Mesenchymal stem cell (in vitro differentiated cells and primary cell): ENCODE measurements at regions not wholly inside any gene's neighbourhood (a gene's known extent, or its start where the extent isn't known, plus 50 kb on each side); places are given as distances from the start of the nearest gene placed in this dataset.

Experiments
- DNase-seq: peaks from one replicate; pipeline ENCODE4 v3.0.0-alpha.2; 2013
- H2AFZ ChIP-seq: one replicate; pipeline ENCODE4 v1.6.1; 2013; ENCODE audit warnings: low read depth, mild to moderate bottlenecking, control low read depth, inconsistent platforms, low read length, moderate library complexity
- H2AK5ac ChIP-seq: 2 replicates; pipeline ENCODE4 v1.6.1; 2013; ENCODE audit warnings: low read length, moderate library complexity, mild to moderate bottlenecking, inconsistent platforms; ENCODE audit not compliant: severe bottlenecking
- H2BK120ac ChIP-seq: one replicate; pipeline ENCODE4 v1.6.1; 2013; ENCODE audit warnings: low read depth, mild to moderate bottlenecking, inconsistent platforms, low read length, moderate library complexity
- H2BK12ac ChIP-seq, 2 experiments: one replicate each; pipeline ENCODE4 v1.6.1; 2013; ENCODE audit warnings: inconsistent platforms in 2 of 2, low read length in 2 of 2, mild to moderate bottlenecking in 2 of 2, moderate library complexity in 2 of 2, control low read depth in 1 of 2
- H2BK15ac ChIP-seq: one replicate; pipeline ENCODE4 v1.6.1; 2013; ENCODE audit warnings: mild to moderate bottlenecking, low read depth, inconsistent platforms; ENCODE audit not compliant: poor library complexity, severe bottlenecking
- H2BK5ac ChIP-seq: 2 replicates; pipeline ENCODE4 v1.6.1; 2013; ENCODE audit warnings: low read depth, mild to moderate bottlenecking, low read length, control low read depth, inconsistent platforms; ENCODE audit not compliant: poor library complexity, severe bottlenecking
- H3K14ac ChIP-seq, 2 experiments: one replicate each; pipeline ENCODE4 v1.6.1; 2013; ENCODE audit warnings: inconsistent platforms in 2 of 2, low read length in 2 of 2, control low read depth in 1 of 2, mild to moderate bottlenecking in 1 of 2, moderate library complexity in 1 of 2
- H3K18ac ChIP-seq, 2 experiments: one replicate each; pipeline ENCODE4 v1.6.1; 2013; ENCODE audit warnings: inconsistent platforms in 2 of 2, low read length in 2 of 2, control low read depth in 1 of 2, low read depth in 1 of 2, mild to moderate bottlenecking in 1 of 2
- H3K23ac ChIP-seq, 2 experiments: one replicate each; pipeline ENCODE4 v1.6.1; 2013; ENCODE audit warnings: inconsistent platforms in 2 of 2, low read length in 2 of 2, mild to moderate bottlenecking in 2 of 2, moderate library complexity in 2 of 2, control low read depth in 1 of 2
- H3K27ac ChIP-seq: 2 replicates; pipeline ENCODE4 v1.5.1; 2013; ENCODE audit warnings: mild to moderate bottlenecking, moderate library complexity, low read length, control low read depth, inconsistent platforms; ENCODE audit not compliant: poor library complexity, severe bottlenecking
- H3K27me3 ChIP-seq, 2 experiments: 2 replicates each; pipeline versions ENCODE4 v1.6.1 to v1.7.0; 2013; ENCODE audit warnings: low read length in 2 of 2, mild to moderate bottlenecking in 2 of 2, moderate library complexity in 2 of 2, control low read depth in 1 of 2, inconsistent platforms in 1 of 2; ENCODE audit not compliant: control insufficient read depth in 1 of 2, insufficient read depth in 1 of 2
- H3K36me3 ChIP-seq, 2 experiments: 2 replicates each; pipeline versions ENCODE4 v1.6.1 to v1.7.0; 2013; ENCODE audit warnings: low read length in 2 of 2, control low read depth in 1 of 2, inconsistent platforms in 1 of 2, low read depth in 1 of 2, mild to moderate bottlenecking in 1 of 2; ENCODE audit not compliant: insufficient read depth in 2 of 2, control insufficient read depth in 1 of 2
- H3K4ac ChIP-seq, 2 experiments: one replicate each; pipeline ENCODE4 v1.6.1; 2013; ENCODE audit warnings: inconsistent platforms in 2 of 2, low read length in 2 of 2, mild to moderate bottlenecking in 2 of 2, moderate library complexity in 2 of 2, control low read depth in 1 of 2, low read depth in 1 of 2
- H3K4me1 ChIP-seq: 2 replicates; pipeline ENCODE4 v1.6.1; 2013; ENCODE audit warnings: low read depth, low read length, control low read depth; ENCODE audit not compliant: control insufficient read depth, insufficient read depth
- H3K4me2 ChIP-seq: 2 replicates; pipeline ENCODE4 v1.6.1; 2013; ENCODE audit warnings: low read length, mild to moderate bottlenecking, inconsistent platforms; ENCODE audit not compliant: poor library complexity, severe bottlenecking
- H3K4me3 ChIP-seq, 2 experiments: 2 replicates each; pipeline versions ENCODE4 v1.5.1 to v1.7.0; 2013; ENCODE audit warnings: low read length in 2 of 2, mild to moderate bottlenecking in 2 of 2, control low read depth in 1 of 2, low read depth in 1 of 2; ENCODE audit not compliant: insufficient read depth in 1 of 2
- H3K79me1 ChIP-seq: replicated peaks from 2 replicates; pipeline ENCODE4 v1.6.1; 2013; ENCODE audit warnings: mild to moderate bottlenecking, control low read depth, low read length, inconsistent platforms; ENCODE audit not compliant: poor library complexity, severe bottlenecking
- H3K9ac ChIP-seq: 2 replicates; pipeline ENCODE4 v1.7.0; 2013; ENCODE audit warnings: mild to moderate bottlenecking, low read length, moderate library complexity
- H3K9me3 ChIP-seq: 2 replicates; pipeline ENCODE4 v1.7.0; 2013; ENCODE audit warnings: mild to moderate bottlenecking, low read length; ENCODE audit not compliant: control insufficient read depth
- H4K8ac ChIP-seq: one replicate; pipeline ENCODE4 v1.6.1; 2013; ENCODE audit warnings: inconsistent platforms, mild to moderate bottlenecking, low read length, moderate library complexity
- H4K91ac ChIP-seq: one replicate; pipeline ENCODE4 v1.6.1; 2013; ENCODE audit warnings: mild to moderate bottlenecking, low read length, inconsistent platforms
- WGBS: methylation state at CpG from one replicate; pipeline ENCODE4 v1.1.7; 2013; ENCODE audit warnings: mixed read lengths; 5-methylcytosine and 5-hydroxymethylcytosine counted together

GRCh38 chr1:5458248-5458647 lies 534.0 kb downstream of the NPHP4 start:
- Histone ChIP-seq H2AK5ac (no peak overlapping the region), H3K79me1 (no peaks in the 10 kb centered on the region), H2BK15ac (no peak overlapping the region), H3K9me3 (peaks cover 14% of the 10 kb centered on the region), H3K4me1 (no peaks in the 10 kb centered on the region), H3K4ac (no peak overlapping the region), H4K8ac (no peak overlapping the region), H2BK12ac (no peak overlapping the region), H3K18ac (no peak overlapping the region), H2BK5ac (no peak overlapping the region), H2AFZ (no peak overlapping the region), H3K36me3 (no peaks in the 10 kb centered on the region), H3K9ac (no peak overlapping the region), H3K23ac (no peak overlapping the region), H2BK120ac (no peak overlapping the region), H3K14ac (no peak overlapping the region), H3K4me2 (no peak overlapping the region), H3K4me3 (no peak overlapping the region), H3K27me3 (no peaks in the 10 kb centered on the region), H3K27ac (no peak overlapping the region), H4K91ac (no peak overlapping the region)
- DNase-seq, result no peak
- 80% methylated on average over 5 of the region's 5 CpGs for WGBS

GRCh38 chr1:5456090-5456811 lies 536.0 kb downstream of the NPHP4 start:
- Histone ChIP-seq H3K4me2 (no peak overlapping the region), H3K18ac (no peak overlapping the region), H2BK12ac (no peak overlapping the region), H3K4me3 (no peak overlapping the region), H4K91ac (no peak overlapping the region), H2AK5ac (no peak overlapping the region), H2BK15ac (no peak overlapping the region), H3K4me1 (no peaks in the 10 kb centered on the region), H3K14ac (no peak overlapping the region), H3K27ac (no peak overlapping the region), H2BK120ac (no peak overlapping the region), H3K79me1 (no peaks in the 10 kb centered on the region), H2AFZ (no peak overlapping the region), H3K36me3 (no peaks in the 10 kb centered on the region), H3K9ac (no peak overlapping the region), H3K4ac (no peak overlapping the region), H3K9me3 (peaks cover 2% of the 10 kb centered on the region), H3K23ac (no peak overlapping the region), H2BK5ac (no peak overlapping the region), H3K27me3 (no peaks in the 10 kb centered on the region), H4K8ac (no peak overlapping the region)
- WGBS, result 57% methylated on average over 14 of the region's 16 CpGs
- no peak for DNase-seq

DNA sequence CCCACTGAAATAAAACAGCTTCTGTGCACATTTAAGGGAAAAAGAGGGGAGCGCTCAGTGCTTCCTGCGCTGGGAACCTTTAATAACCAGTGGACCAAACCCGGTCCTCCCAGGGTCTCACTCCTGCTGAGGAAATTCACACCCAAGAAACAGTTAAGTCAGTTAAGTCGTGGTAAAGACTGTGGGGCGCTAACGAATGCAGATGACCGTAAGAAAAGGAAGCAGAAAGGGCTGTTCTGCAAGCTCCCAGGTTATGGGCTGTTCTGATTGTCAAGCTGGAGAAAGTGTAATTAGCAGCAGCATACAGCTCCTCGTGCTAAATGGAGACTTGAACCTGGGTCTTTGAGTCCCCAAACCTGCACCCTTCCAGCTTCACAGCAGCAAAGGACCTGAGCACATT lies 536.6 kb downstream of the NPHP4 start:
- H3K14ac ChIP-seq, result no peak overlapping the region
- H3K27ac ChIP-seq, result no peak overlapping the region

DNA sequence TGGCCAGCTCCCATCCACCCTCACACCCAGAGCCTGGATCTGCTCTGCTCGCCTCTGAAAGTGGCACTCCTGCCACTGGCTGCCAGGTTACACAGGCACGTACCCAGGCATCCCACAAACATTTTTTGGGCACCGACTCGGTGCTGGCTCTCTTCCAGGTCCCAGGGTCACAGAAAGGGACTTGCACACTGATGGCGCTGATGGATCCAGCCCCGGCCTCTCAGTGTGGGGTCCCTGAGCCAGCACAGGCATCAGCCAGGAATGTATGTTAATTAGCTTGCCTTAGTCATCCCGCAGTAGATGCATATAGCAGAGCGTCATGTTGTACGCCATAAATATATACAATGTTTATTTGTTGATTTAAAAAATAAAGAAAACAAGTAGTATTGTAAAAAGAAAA lies 537.2 kb downstream of the NPHP4 start:
- Histone ChIP-seq H2BK12ac (no peak overlapping the region), H3K79me1 (no peaks in the 10 kb centered on the region), H3K4me3 (no peak overlapping the region), H3K36me3 (no peaks in the 10 kb centered on the region), H2BK15ac (no peak overlapping the region), H3K4ac (no peak overlapping the region), H2AFZ (no peak overlapping the region), H3K9me3 (no peaks in the 10 kb centered on the region), H2BK120ac (no peak overlapping the region), H3K14ac (no peak overlapping the region), H3K4me2 (no peak overlapping the region), H4K8ac (no peak overlapping the region), H3K27me3 (no peaks in the 10 kb centered on the region), H3K23ac (no peak overlapping the region), H3K4me1 (no peaks in the 10 kb centered on the region), H3K9ac (no peak overlapping the region), H2BK5ac (no peak overlapping the region), H3K18ac (no peak overlapping the region), H4K91ac (no peak overlapping the region), H2AK5ac (no peak overlapping the region), H3K27ac (no peak overlapping the region)
- no peak for DNase-seq
- 52% methylated on average over 6 of the region's 9 CpGs for WGBS

More for the DNA sequence above, 536.6 kb downstream of the NPHP4 start:
- H2BK12ac ChIP-seq, result no peak overlapping the region
- H4K8ac ChIP-seq, result no peak overlapping the region
- WGBS, result 27% methylated on average over 8 of the region's 8 CpGs
- no peak overlapping the region for H2AK5ac ChIP-seq
- H3K36me3 ChIP-seq, result no peaks in the 10 kb centered on the region
- H3K9me3 ChIP-seq, result no peaks in the 10 kb centered on the region
- H3K79me1 ChIP-seq, result no peaks in the 10 kb centered on the region
- no peak overlapping the region for H2AFZ ChIP-seq
- H3K4me3 ChIP-seq, result no peak overlapping the region
- no peak overlapping the region for H3K18ac ChIP-seq
- H2BK15ac ChIP-seq, result no peak overlapping the region
- H3K27me3 ChIP-seq, result no peaks in the 10 kb centered on the region
- no peak overlapping the region for H3K4ac ChIP-seq
- no peaks in the 10 kb centered on the region for H3K4me1 ChIP-seq
- no peak overlapping the region for H3K23ac ChIP-seq
- no peak overlapping the region for H2BK5ac ChIP-seq
- H3K4me2 ChIP-seq, result no peak overlapping the region
- no peak overlapping the region for H3K9ac ChIP-seq
- no peak overlapping the region for H2BK120ac ChIP-seq
- no peak for DNase-seq
- H4K91ac ChIP-seq, result no peak overlapping the region
